Dermis microvascular lymphatic vessel endothelial cell (primary cell): ENCODE measurements at regions not wholly inside any gene's neighbourhood (a gene's known extent, or its start where the extent isn't known, plus 50 kb on each side); places are given as distances from the start of the nearest gene placed in this dataset.

ENCODE experiments used
- DNase-seq, 2 donors: peaks; one replicate each; pipeline versions ENCODE4 v3.0.0 to v3.0.0-alpha.2; 2010; ENCODE audit warnings: low read depth in 2 of 2

GRCh38 chr2:217722883-217723472 is 279.8 kb downstream of the TNS1 start:
- no peak for DNase-seq

- no peak for DNase-seq
Measured at GRCh38 chr2:217717646-217718045, 285.1 kb downstream of the TNS1 start.

GRCh38 chr2:217715484-217715883 is 287.3 kb downstream of the TNS1 start:
- DNase-seq: no peak

GRCh38 chr2:217714287-217714751 is 288.5 kb downstream of the TNS1 start:
- no peak for DNase-seq

GRCh38 chr2:217713395-217714286 is 289.2 kb downstream of the TNS1 start:
- DNase-seq: peak; percentile 22 to 51

GRCh38 chr2:217712431-217712830 is 290.4 kb downstream of the TNS1 start:
- DNase-seq: no peak

GRCh38 chr2:217711188-217711587 is 291.6 kb downstream of the TNS1 start:
- DNase-seq: no peak

- DNase-seq: no peak
Measured at GRCh38 chr2:217710211-217710765, 292.5 kb downstream of the TNS1 start.

GRCh38 chr2:217709478-217710210 is 293.2 kb downstream of the TNS1 start:
- DNase-seq: no peak

GRCh38 chr2:217707131-217707611 is 295.6 kb downstream of the TNS1 start:
- no peak for DNase-seq

- no peak for DNase-seq
Measured at GRCh38 chr2:217706513-217706912, 296.3 kb downstream of the TNS1 start.

- DNase-seq: no peak
Measured at GRCh38 chr2:217706095-217706494, 296.7 kb downstream of the TNS1 start.

GRCh38 chr2:217705461-217705860 is 297.3 kb downstream of the TNS1 start:
- DNase-seq: no peak

- no peak for DNase-seq
Measured at GRCh38 chr2:217703999-217704398, 298.8 kb downstream of the TNS1 start.

GRCh38 chr2:217703102-217703501 is 299.7 kb downstream of the TNS1 start:
- DNase-seq: no peak

GRCh38 chr2:217701622-217702021 is 301.2 kb downstream of the TNS1 start:
- DNase-seq: no peak

- no peak for DNase-seq
Measured at GRCh38 chr2:217698691-217699090, 304.1 kb downstream of the TNS1 start.

- DNase-seq: no peak
Measured at GRCh38 chr2:217695033-217695520, 307.7 kb downstream of the TNS1 start.

- DNase-seq: no peak
Measured at GRCh38 chr2:217694291-217694690, 308.5 kb downstream of the TNS1 start.

- no peak for DNase-seq
Measured at GRCh38 chr2:217693363-217693762, 309.4 kb downstream of the TNS1 start.

GRCh38 chr2:217691920-217692666 is 310.7 kb downstream of the TNS1 start:
- DNase-seq: no peak
